ENCODE measurements at regions not wholly inside any gene's neighbourhood (a gene's known extent, or its start where the extent isn't known, plus 50 kb on each side); places are given as distances from the start of the nearest gene placed in this dataset.

GRCh38 chr6:124901084-124901483 lies 61.2 kb upstream of the RNF217 start:
- H3K27me3 Mint-ChIP-seq (ENCODE audit: unreplicated experiment): no peaks in the 10 kb centered on the region

GRCh38 chr6:124903797-124904196 lies 58.4 kb upstream of the RNF217 start:
- Mint-ChIP-seq H3K36me3 (ENCODE audit: low read depth, unreplicated experiment) (no peaks in the 10 kb centered on the region), H3K27me3 (ENCODE audit: unreplicated experiment) (no peaks in the 10 kb centered on the region), H3K4me1 (ENCODE audit: unreplicated experiment) (peaks cover 5% of the 10 kb centered on the region), H3K9me3 (ENCODE audit: unreplicated experiment) (no peaks in the 10 kb centered on the region), H3K4me3 (ENCODE audit: unreplicated experiment) (no peak overlapping the region), H3K27ac (ENCODE audit: unreplicated experiment) (no peak overlapping the region)
- no peak for TF ChIP-seq CTCF (IDR thresholded peaks at IDR 0.05; ENCODE audit: unreplicated experiment)
- no peak for DNase-seq (ENCODE audit: low spot score)

More at GRCh38 chr6:124901084-124901483, 61.2 kb upstream of the RNF217 start:
- DNase-seq (ENCODE audit: low spot score): no peak
- Mint-ChIP-seq H3K36me3 (ENCODE audit: low read depth, unreplicated experiment) (no peaks in the 10 kb centered on the region), H3K4me3 (ENCODE audit: unreplicated experiment) (no peak overlapping the region), H3K9me3 (ENCODE audit: unreplicated experiment) (no peaks in the 10 kb centered on the region), H3K27ac (ENCODE audit: unreplicated experiment) (no peak overlapping the region), H3K4me1 (ENCODE audit: unreplicated experiment) (peaks cover 10% of the 10 kb centered on the region)
- TF ChIP-seq CTCF (IDR thresholded peaks at IDR 0.05; ENCODE audit: unreplicated experiment): no peak

GRCh38 chr6:124907596-124907995 lies 54.6 kb upstream of the RNF217 start:
- H3K27ac Mint-ChIP-seq (ENCODE audit: unreplicated experiment): no peak overlapping the region
- no peak for TF ChIP-seq CTCF (IDR thresholded peaks at IDR 0.05; ENCODE audit: unreplicated experiment)
- DNase-seq (ENCODE audit: low spot score): no peak
- H3K4me3 Mint-ChIP-seq (ENCODE audit: unreplicated experiment): no peak overlapping the region
- no peaks in the 10 kb centered on the region for H3K9me3 Mint-ChIP-seq (ENCODE audit: unreplicated experiment)
- H3K4me1 Mint-ChIP-seq (ENCODE audit: unreplicated experiment): peaks cover 5% of the 10 kb centered on the region
- H3K36me3 Mint-ChIP-seq (ENCODE audit: low read depth, unreplicated experiment): no peaks in the 10 kb centered on the region
- no peaks in the 10 kb centered on the region for H3K27me3 Mint-ChIP-seq (ENCODE audit: unreplicated experiment)
